GM12874 (cell line): ENCODE measurements at regions not wholly inside any gene's neighbourhood (a gene's known extent, or its start where the extent isn't known, plus 50 kb on each side); places are given as distances from the start of the nearest gene placed in this dataset.

ENCODE experiments used
- TF ChIP-seq, protein P1 (sequence below): IDR thresholded peaks from 2 replicates; pipeline ENCODE4 v1.5.1; 2011; ENCODE audit warnings: low read depth, mild to moderate bottlenecking, control low read depth, low read length, moderate library complexity; ENCODE audit not compliant: insufficient read depth

DNA sequence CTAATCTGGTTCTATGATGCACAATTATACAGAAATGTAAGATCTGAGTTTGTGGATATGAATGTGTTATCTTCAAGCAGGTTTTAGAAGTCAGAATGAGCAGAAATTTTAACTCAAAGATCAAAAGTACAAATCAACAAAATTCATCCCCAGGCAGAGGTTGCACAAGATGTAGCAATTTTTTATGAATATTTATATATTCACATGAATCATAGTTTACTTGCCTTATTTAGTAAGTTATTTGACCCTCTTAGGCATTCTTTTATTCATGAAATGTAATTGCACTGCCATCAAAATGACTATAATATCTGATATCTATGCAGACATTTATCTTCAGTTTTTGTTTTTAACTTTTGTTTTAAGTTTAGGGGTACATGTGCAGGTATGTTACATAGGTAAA is 103.1 kb upstream of the DAZL start:
- TF ChIP-seq, protein P1, sequence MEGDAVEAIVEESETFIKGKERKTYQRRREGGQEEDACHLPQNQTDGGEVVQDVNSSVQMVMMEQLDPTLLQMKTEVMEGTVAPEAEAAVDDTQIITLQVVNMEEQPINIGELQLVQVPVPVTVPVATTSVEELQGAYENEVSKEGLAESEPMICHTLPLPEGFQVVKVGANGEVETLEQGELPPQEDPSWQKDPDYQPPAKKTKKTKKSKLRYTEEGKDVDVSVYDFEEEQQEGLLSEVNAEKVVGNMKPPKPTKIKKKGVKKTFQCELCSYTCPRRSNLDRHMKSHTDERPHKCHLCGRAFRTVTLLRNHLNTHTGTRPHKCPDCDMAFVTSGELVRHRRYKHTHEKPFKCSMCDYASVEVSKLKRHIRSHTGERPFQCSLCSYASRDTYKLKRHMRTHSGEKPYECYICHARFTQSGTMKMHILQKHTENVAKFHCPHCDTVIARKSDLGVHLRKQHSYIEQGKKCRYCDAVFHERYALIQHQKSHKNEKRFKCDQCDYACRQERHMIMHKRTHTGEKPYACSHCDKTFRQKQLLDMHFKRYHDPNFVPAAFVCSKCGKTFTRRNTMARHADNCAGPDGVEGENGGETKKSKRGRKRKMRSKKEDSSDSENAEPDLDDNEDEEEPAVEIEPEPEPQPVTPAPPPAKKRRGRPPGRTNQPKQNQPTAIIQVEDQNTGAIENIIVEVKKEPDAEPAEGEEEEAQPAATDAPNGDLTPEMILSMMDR, result no peak

DNA sequence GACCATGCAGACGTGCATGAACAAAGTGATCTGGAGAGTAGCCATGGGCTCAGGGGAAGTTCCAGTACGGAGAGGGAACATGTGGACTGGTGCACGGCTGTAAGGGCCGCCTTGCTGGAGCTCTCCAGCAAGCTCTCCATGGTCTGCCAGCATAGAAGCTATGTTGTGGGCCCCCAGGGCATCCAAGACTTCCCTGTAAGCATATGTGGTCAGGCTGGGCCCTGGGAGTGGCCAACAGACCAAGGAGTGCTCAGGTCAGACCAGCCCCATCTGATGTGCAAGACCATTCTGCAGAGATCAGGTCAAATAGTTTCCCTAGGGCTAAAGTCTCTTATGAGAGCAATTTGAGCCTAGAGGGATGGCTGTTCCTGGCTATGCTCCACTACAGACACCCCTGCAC is 110.1 kb upstream of the DAZL start:
- TF ChIP-seq, protein P1, result no peak

DNA sequence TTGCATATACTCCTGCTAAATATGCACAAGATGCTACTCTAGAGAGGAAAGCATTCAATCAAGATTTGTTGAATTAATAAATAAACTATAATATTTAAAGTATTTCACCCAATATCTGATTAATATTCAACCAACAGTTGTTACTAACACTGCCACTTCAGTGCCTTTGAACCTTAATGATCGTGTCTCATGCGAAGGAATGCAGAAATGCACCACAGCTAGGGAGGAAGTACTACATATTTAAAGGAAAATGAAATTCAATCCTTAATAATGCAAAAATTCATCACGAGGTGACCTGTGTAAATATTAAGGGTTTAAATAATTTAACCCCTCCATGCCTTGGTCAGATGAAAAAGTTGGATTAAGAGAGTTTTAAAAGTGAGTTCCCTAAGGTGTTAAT is 114.2 kb upstream of the DAZL start:
- TF ChIP-seq, protein P1, result no peak

DNA sequence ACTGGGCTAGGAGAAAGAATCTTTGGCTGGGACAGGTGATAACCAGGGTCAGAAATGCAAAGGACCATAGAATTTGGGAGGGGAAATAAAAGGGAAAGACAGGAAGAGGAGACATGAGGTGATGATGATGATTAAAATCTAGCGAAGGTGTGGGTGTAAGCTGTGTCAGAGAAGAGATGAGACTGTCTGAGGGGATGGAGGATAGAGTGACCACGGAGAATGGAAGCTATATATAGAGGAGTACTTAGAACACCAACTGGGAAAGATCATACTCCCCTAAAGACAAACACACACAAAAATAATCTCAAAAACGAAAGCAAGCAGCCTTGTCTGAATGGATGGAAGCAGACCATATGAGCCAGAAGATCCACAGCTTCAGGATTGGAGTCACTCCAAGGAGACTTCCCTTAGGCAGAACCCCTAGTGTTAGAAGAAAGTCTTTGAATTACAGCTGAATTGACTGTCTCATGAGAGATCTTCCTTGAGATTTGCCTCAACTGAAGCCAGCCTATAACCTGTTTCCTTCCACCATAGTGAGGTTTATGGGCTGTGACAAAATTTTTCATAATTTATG is 115.2 kb upstream of the DAZL start:
- TF ChIP-seq, protein P1, result no peak

DNA sequence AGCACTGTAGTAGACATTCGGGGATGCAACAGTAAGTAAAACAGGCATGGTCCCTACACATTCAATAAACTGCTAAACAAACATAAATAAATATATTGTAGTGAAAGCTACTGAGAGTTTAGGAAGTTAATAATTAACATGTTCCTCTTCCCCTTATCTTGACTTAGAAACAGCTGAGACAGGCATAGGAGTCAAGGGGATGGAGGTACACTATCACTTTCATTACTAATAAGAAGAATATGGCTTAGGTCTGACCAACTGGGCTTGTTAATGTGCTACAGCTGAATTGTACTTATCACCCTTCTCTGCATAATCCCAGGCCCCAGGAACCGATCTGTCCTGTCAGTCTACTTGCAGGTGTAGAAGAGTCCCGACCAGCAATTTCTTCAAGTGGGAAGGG is 116.3 kb upstream of the DAZL start:
- TF ChIP-seq, protein P1, result no peak

DNA sequence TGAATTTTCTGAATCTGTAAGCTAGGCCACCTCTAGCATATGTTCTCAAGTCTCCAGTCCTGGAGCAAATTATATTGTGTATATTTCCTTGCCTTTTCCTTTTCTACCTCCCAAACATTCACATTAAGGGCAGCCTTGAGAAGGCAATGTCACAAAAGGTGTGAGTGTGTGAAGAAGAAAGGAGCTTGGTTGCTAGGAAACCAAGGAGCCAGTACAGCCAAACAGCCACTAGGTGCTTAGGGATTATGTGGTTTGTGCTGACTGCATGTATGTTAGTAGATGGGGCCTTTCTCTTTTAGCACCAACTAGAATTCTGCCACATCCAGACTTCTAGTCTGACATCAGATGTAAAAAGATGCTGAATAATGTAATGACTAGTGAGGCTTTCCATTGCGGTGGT is 118.8 kb upstream of the DAZL start:
- TF ChIP-seq, protein P1, result no peak

DNA sequence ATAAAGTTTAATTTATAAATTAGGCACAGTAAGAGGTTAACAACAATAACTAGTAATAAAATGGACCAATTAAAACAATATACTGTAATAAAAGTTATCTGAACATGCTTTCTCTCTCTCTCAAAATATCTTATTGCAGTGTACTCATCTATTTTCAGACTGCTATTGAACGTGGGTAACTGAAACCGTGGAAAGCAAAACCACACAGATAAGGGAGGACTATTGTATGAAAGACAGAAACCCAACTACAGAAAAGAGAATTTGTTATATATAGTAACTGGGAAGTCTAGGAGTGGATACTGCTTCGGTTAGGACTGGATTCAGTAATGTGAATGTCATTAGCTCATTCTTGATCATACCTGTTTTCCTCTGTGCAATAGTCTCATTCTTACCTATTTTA is 119.3 kb upstream of the DAZL start:
- TF ChIP-seq, protein P1, result no peak

DNA sequence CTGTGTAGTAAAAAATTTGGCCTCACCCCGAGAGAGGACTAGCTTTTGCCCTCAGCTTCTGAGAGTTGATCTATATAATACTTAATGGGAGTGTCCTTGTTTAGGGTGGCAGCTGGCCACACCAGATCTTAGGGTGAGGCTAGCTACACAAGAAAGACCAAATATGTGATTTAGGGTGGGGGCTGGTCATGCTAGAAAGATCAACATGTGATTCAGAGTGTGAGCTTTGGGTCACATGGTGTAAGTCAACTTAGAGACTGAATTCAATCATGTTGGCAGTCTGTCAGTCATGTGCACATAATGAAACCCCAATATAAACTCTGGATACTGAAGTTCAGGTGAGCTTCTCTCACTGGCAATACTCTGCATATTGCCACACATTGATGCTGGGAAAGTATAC is 120.7 kb upstream of the DAZL start:
- TF ChIP-seq, protein P1, result no peak
